22Rv1 (cell line): ENCODE measurements at regions not wholly inside any gene's neighbourhood (a gene's known extent, or its start where the extent isn't known, plus 50 kb on each side); places are given as distances from the start of the nearest gene placed in this dataset.

Experiments used
- CTCF ChIP-seq: fragments of 450-650 bp; IDR thresholded peaks from 2 replicates; pipeline ENCODE4 v1.5.1; 2017; ENCODE audit warnings: mild to moderate bottlenecking
- ZFX ChIP-seq: fragments of 450-650 bp; IDR thresholded peaks from 2 replicates; pipeline ENCODE4 v1.6.1; 2017; ENCODE audit warnings: antibody characterized with exemption, borderline replicate concordance

DNA sequence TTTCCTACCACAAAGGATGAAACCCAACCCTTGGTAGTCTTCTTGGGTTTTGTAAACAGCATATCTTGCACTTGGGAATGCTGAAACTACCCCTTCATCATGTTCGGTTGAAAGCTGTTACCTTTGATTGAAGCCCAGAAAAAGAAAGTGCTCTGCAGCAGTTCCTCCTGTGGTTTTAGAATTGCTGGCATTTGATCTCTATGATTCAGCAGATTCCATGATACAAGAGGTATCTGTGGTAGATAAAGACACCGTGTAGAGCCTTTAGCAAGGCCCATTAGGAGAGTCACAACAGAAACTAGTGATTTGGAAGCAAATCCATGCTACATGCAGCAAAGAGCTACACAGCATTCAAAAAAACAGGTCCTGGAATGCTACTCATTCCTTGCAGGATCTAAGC, 557.0 kb downstream of the TLE1 start:
- no peak for TF ChIP-seq CTCF
- no peak for TF ChIP-seq ZFX
